Activated CD8-positive, alpha-beta memory T cell treated with anti-CD3 and anti-CD28 coated beads for 36 hours (primary cell): ENCODE measurements at regions not wholly inside any gene's neighbourhood (a gene's known extent, or its start where the extent isn't known, plus 50 kb on each side); places are given as distances from the start of the nearest gene placed in this dataset.
"Not testable (repeated sequence)": the region's sequence is repeated elsewhere in the genome, so short reads cannot be mapped to it uniquely, and the experiment has no call there.

ENCODE experiments used
- CTCF ChIA-PET: fragments of 350-600 bp; sonication (Branson Sonifier 250); formaldehyde crosslinking; loops from one replicate; lab custom pipeline; 2021; ENCODE audit warnings: antibody characterized with exemption; lab: Charles Lee
- POLR2A ChIA-PET: fragments of 350-600 bp; sonication (Branson Sonifier 250); formaldehyde crosslinking; loops from one replicate; lab custom pipeline; 2021; ENCODE audit warnings: antibody characterized with exemption; lab: Charles Lee

GRCh38 chr16:29251571-29252011, 154.9 kb downstream of the NPIPB11 start:
- CTCF ChIA-PET, POLR2A ChIA-PET: not testable (repeated sequence)

GRCh38 chr16:29250923-29251434, 155.5 kb downstream of the NPIPB11 start:
- CTCF ChIA-PET, result not testable (repeated sequence)

GRCh38 chr16:29250469-29250868, 156.0 kb downstream of the NPIPB11 start:
- POLR2A ChIA-PET, CTCF ChIA-PET: not testable (repeated sequence)

More at GRCh38 chr16:29250923-29251434, 155.5 kb downstream of the NPIPB11 start:
- POLR2A ChIA-PET, result not testable (repeated sequence)

- CTCF ChIA-PET, POLR2A ChIA-PET: not testable (repeated sequence)
Measured at GRCh38 chr16:29248940-29249318, 157.6 kb downstream of the NPIPB11 start.

DNA sequence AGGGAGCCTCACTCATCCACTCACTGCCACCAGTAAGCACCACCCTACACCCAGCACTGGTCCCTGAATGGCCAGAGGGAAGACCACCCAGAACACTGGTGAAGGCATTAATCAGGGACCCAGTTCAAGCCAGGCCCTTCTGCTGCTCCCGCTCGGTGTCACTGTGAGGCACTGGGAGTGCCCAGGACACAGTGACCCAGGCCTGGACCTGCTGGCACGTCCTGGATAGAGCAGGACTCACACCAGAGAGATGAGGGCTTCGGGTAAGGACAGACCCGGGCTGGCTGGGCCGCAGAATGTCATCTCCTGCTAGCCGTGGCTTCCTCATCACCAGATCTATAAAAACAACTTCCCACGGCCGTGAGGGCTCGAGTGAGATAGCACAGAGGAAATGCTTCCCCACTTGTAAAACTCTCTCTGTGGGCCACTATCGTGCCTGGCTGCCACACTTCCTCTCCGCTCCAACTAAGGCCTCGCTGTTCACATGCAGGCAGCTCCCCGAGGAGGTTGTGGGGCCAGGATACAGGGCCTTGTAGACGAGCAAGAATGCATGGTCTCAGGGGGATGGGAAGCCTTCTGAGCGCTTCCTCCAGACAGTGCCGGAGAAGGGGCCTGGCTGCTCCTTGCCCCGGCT, 158.1 kb downstream of the NPIPB11 start:
- POLR2A ChIA-PET, CTCF ChIA-PET: not testable (repeated sequence)

- CTCF ChIA-PET, POLR2A ChIA-PET: not testable (repeated sequence)
Measured at GRCh38 chr16:29246091-29246490, 160.4 kb downstream of the NPIPB11 start.

GRCh38 chr16:29237971-29238370, 168.5 kb downstream of the NPIPB11 start:
- CTCF ChIA-PET, result no interaction called here
- POLR2A ChIA-PET, result no interaction called here

DNA sequence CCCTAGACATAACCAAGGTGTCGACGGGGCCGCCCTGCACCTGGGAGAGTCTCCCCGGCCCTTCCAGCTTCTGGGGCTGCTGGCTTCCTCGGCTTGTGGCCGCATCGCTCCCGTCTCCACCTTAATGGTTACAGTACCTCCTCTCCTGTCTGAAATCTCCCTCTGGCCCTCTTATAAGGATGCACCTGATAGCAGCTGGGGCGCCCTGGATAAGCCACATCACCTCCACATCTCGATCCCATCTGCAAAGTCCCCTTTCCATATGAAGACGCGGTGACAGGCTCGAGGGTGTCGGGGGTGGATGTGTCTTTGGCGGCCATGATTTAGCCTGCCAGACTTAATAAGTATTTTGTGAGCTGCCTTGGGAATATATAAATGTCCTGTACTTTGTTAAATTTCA, 169.0 kb downstream of the NPIPB11 start:
- POLR2A ChIA-PET, CTCF ChIA-PET: not testable (repeated sequence)

GRCh38 chr16:29237023-29237422, 169.5 kb downstream of the NPIPB11 start:
- CTCF ChIA-PET, POLR2A ChIA-PET: not testable (repeated sequence)

DNA sequence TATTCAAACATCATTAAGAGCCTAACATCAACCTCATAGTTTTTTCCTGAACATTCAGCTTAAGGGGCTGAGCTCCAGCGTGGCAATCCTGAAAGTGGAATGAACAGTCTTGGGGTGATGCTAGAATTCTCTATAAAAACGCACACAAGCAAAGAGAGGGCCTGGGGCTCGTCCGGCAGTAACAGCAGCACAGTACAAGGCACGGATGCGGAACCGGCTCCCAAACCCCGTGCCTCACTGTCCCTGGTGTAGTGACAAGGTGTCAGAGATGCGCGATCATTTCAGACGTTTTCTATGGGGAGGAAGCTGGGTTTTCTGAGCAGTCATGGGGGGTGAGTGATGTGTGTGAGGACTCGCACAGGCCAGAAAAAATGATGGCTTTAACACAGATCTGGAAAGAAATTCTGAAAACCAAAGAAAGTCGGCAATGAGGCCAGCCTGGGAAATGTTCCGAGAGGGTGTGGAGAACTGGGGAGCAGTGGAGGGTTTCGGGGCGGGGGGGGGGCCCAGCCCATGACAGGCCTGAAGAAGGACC, 170.6 kb downstream of the NPIPB11 start:
- CTCF ChIA-PET, POLR2A ChIA-PET: not testable (repeated sequence)

DNA sequence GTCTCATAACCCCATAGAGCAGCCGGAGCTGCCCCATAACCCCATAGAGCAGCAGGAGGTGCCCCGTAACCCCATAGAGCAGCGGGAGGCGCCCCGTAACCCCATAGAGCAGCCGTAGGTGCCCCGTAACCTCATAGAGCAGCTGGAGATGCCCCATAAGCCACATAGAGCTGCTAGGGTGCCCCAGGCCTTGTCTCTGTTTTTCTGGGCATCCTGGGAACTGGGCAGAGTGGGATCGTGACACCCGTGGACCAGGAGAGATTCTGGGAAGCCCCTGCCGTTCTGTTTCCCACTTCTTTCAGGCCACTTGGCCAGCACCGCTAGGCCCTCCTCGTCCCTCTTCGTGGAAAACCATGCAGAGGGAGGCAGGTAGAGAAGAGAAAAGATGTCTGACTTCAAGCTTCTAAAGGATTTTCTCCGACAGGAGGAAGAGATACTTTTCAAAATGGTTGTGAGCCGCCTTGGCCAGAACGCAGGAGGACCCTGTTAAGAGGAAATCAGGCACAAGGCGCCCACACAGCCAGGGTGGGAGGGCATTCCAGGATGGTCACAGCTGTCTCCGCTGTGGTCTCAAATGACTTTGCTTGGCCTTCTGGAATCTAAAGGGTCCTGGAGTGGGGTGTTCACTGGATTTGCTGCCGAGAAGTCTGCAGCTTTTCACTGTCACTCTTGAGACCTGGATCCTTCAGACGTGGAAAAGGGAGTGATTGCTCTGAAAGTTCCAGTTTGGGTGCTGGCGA, 171.8 kb downstream of the NPIPB11 start:
- POLR2A ChIA-PET, CTCF ChIA-PET: not testable (repeated sequence)

DNA sequence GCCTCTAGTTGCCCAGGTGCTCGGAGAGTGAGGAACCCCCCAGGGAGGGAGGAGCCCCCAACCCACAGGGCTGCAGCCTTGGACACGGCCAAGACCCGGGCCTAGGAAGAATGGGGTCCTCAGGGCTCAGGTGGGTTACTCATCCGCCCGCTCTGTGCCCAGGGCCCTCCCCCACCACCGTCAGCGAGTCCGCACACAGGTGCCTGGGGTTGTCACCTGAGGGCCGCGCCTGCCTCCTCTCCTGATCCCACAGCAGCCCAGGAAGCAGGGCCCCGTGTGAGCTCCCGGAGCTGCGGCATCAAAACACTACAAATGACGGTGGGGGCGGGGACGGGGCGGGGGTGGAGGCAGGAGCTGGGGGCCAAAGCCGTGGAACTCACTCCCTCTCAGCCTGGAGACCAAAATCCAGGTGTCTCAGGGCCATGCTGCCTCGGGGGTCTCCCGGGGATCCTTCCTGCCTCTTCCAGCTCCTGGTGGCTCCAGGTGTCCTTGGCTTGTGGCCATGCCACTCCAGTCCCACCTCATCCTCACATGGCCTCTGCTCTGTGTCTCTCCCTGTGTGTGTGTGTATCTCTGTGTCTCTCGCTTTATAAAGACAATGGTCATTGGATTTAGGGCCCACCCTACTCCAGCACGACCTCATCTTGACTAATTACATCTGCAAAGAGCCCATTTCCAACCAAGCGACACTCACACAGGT, 172.7 kb downstream of the NPIPB11 start:
- CTCF ChIA-PET, POLR2A ChIA-PET: not testable (repeated sequence)

- ChIA-PET CTCF (no interaction called here), POLR2A (no interaction called here)
Measured at GRCh38 chr16:29232811-29233704, 173.5 kb downstream of the NPIPB11 start.

- POLR2A ChIA-PET, CTCF ChIA-PET: not testable (repeated sequence)
Measured at GRCh38 chr16:29232160-29232705, 174.3 kb downstream of the NPIPB11 start.

GRCh38 chr16:29231244-29231643, 175.3 kb downstream of the NPIPB11 start:
- ChIA-PET POLR2A (no interaction called here), CTCF (no interaction called here)

- CTCF ChIA-PET, result no interaction called here
- POLR2A ChIA-PET, result no interaction called here
Measured at GRCh38 chr16:29230671-29231096, 175.8 kb downstream of the NPIPB11 start.

- CTCF ChIA-PET, POLR2A ChIA-PET: not testable (repeated sequence)
Measured at GRCh38 chr16:29230006-29230668, 176.4 kb downstream of the NPIPB11 start.

DNA sequence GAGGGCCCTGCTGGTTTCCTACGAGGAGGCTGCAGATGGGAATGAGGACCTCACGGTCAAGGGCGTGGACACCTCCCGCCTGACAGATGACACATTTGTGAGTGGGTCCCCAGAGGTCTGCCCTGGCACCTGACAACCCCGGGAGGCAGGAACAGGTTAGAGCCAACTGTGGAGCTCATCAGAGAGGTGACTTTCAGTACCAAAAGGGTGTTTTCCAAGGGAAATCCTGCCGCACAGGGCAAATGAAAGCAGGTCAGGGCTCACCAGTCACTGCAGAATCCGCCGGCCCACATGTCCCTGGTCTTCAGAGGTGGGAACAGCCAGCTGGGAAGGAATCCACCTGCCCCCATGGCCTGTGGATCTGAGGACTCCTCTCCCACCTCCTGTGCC, 176.9 kb downstream of the NPIPB11 start:
- CTCF ChIA-PET, POLR2A ChIA-PET: not testable (repeated sequence)
